K562 (cell line): ENCODE measurements at regions not wholly inside any gene's neighbourhood (a gene's known extent, or its start where the extent isn't known, plus 50 kb on each side); places are given as distances from the start of the nearest gene placed in this dataset.

Experiments
- ATAC-seq: fragments of 200-7000 bp; cut with Tn5 transposase; 3 replicates; pipeline ENCODE4 v1.9.1; 2020; ENCODE audit warnings: moderate library complexity
- BruUV-seq: library from RNA; stranded (reverse); fragments of 400-500 nt; replicated peaks from 2 replicates; lab custom pipeline; 2021; lab: Mats Ljungman, UMichigan
- CTCF ChIA-PET: fragments of 300-600 bp; formaldehyde crosslinking; extraction: SDS; loops from one replicate; lab custom pipeline; 2021; ENCODE audit warnings: low intra/inter-chr PET ratio; lab: Yijun Ruan, JAX
- POLR2A ChIA-PET: fragments of 300-600, 350-650 bp; sonication (Branson Sonifier 250); formaldehyde crosslinking; extraction: SDS; loops from one replicate; lab custom pipeline; 2021; ENCODE audit warnings: antibody characterized with exemption, inconsistent platforms; lab: Yijun Ruan, JAX
- DNase-seq, 4 experiments: peaks; one replicate each; pipeline versions ENCODE4 v3.0.0 to v3.0.0-alpha.2; 2011 to 2018; ENCODE audit warnings: low spot score in 3 of 4, mixed read lengths in 3 of 4; ENCODE audit errors: extremely low read depth in 1 of 4
- FAIRE-seq: peaks from 2 replicates; lab custom pipeline; 2011; peaks lifted over from hg19 to GRCh38; lab: Jason Lieb, UNC
- H2AFZ ChIP-seq: 2 replicates; pipeline ENCODE4 v1.6.0; 2011; ENCODE audit warnings: low read depth, low read length, control low read depth, inconsistent platforms
- H3K27ac ChIP-seq: fragments of 200-600 bp; 3 replicates; pipeline ENCODE4 v1.8.0; 2011; ENCODE audit warnings: low read depth, mild to moderate bottlenecking, control low read depth, inconsistent platforms, low read length, moderate library complexity, mixed read lengths; ENCODE audit errors: extremely low read depth
- H3K27me3 ChIP-seq, 2 experiments: fragments of 300-600 bp in 1 of 2; 2 replicates in 1 of 2; 3 replicates in 1 of 2; pipeline versions ENCODE4 v1.6.0 to v1.8.0; 2011; ENCODE audit warnings: inconsistent platforms in 2 of 2, low read length in 2 of 2, mild to moderate bottlenecking in 1 of 2, mixed read lengths in 1 of 2, moderate library complexity in 1 of 2; ENCODE audit not compliant: control insufficient read depth in 2 of 2, insufficient read depth in 2 of 2
- H3K36me3 ChIP-seq: fragments of 300-600 bp; 3 replicates; pipeline ENCODE4 v1.8.0; 2011; ENCODE audit warnings: mild to moderate bottlenecking, low read length, inconsistent platforms; ENCODE audit not compliant: control insufficient read depth, insufficient read depth
- H3K4me1 ChIP-seq, 2 experiments: fragments of 200-600 bp in 1 of 2; replicated peaks in 1 of 2; 2 replicates in 1 of 2; 3 replicates in 1 of 2; pipeline versions ENCODE4 v1.5.1 to v1.8.0; 2011; ENCODE audit warnings: inconsistent platforms in 2 of 2, low read length in 2 of 2, mild to moderate bottlenecking in 1 of 2, mixed read lengths in 1 of 2, moderate library complexity in 1 of 2; ENCODE audit not compliant: control insufficient read depth in 2 of 2, insufficient read depth in 2 of 2
- H3K4me2 ChIP-seq: 2 replicates; pipeline ENCODE4 v1.6.1; 2011; ENCODE audit warnings: low read length, control low read depth, inconsistent platforms, mixed read lengths; ENCODE audit not compliant: insufficient read depth
- H3K4me3 ChIP-seq: fragments of 200-600 bp; sonication (generic), shearing (Covaris generic); 2 replicates; pipeline ENCODE4 v1.5.1; 2016; ENCODE audit warnings: control low read depth, inconsistent platforms
- H3K79me2 ChIP-seq: fragments of 200-600 bp; 3 replicates; pipeline ENCODE4 v1.8.0; 2011; ENCODE audit warnings: low read length, inconsistent platforms; ENCODE audit not compliant: control insufficient read depth, insufficient read depth
- H3K9ac ChIP-seq, 2 experiments: 2 replicates each; pipeline versions ENCODE4 v1.6.0 to v1.6.1; 2011; ENCODE audit warnings: low read depth in 2 of 2, low read length in 2 of 2, control low read depth in 1 of 2, inconsistent platforms in 1 of 2, mild to moderate bottlenecking in 1 of 2, mixed read lengths in 1 of 2; ENCODE audit not compliant: insufficient read depth in 1 of 2
- H3K9me1 ChIP-seq: one replicate; pipeline ENCODE4 v1.6.0; 2011; ENCODE audit warnings: inconsistent platforms, mild to moderate bottlenecking, low read length, moderate library complexity; ENCODE audit not compliant: control insufficient read depth, insufficient read depth
- H3K9me3 ChIP-seq: replicated peaks from 2 replicates; pipeline ENCODE4 v1.5.1; 2011; ENCODE audit warnings: low read depth, low read length, inconsistent platforms; ENCODE audit not compliant: control insufficient read depth, insufficient read depth
- H4K20me1 ChIP-seq: replicated peaks from 2 replicates; pipeline ENCODE4 v1.6.1; 2011; ENCODE audit warnings: low read length, inconsistent platforms, mixed read lengths; ENCODE audit not compliant: control insufficient read depth, insufficient read depth
- ZNF507 ChIP-seq: conservative IDR thresholded peaks from 2 replicates; pipeline ENCODE4 v1.6.1; 2017; ENCODE audit warnings: missing genetic modification characterization, missing compliant biosample characterization
- WGBS: fragments of 100-300 bp; shearing (Covaris generic); methylation state at CpG from one replicate; pipeline ENCODE4 v1.1.6; 2016; ENCODE audit warnings: low coverage, mixed read lengths; ENCODE audit not compliant: insufficient coverage; ENCODE audit errors: missing lambda C conversion rate; 5-methylcytosine and 5-hydroxymethylcytosine counted together
- in situ Hi-C: fragments of 300-500 bp; cut with MboI; formaldehyde crosslinking; loops from 4 replicates; pipeline ENCODE4 v1.15.0; 2018; ENCODE audit warnings: inconsistent platforms, mixed read lengths
- intact Hi-C: fragments of 100-400 bp; cut with micrococcal nuclease; formaldehyde crosslinking; loops from 2 replicates; pipeline ENCODE4 v1.14.2; 2022
- TF ChIP-seq, protein P1 (sequence below): sonication (generic); formaldehyde crosslinking; IDR thresholded peaks from 2 replicates; pipeline ENCODE4 v1.8.0; 2023; ENCODE audit warnings: mild to moderate bottlenecking, missing genetic modification reagents
- TF ChIP-seq, protein P2 (sequence below), 2 experiments: fragments of 200-800 bp in 1 of 2; sonication (Bioruptor generic) in 1 of 2; sonication (generic) in 1 of 2; formaldehyde crosslinking in 1 of 2; IDR thresholded peaks in 1 of 2; conservative IDR thresholded peaks in 1 of 2; 2 replicates each; pipeline versions ENCODE4 v1.5.0 to v1.6.1; 2016 to 2020; ENCODE audit warnings: missing compliant biosample characterization in 1 of 2, missing genetic modification characterization in 1 of 2, missing genetic modification reagents in 1 of 2

DNA sequence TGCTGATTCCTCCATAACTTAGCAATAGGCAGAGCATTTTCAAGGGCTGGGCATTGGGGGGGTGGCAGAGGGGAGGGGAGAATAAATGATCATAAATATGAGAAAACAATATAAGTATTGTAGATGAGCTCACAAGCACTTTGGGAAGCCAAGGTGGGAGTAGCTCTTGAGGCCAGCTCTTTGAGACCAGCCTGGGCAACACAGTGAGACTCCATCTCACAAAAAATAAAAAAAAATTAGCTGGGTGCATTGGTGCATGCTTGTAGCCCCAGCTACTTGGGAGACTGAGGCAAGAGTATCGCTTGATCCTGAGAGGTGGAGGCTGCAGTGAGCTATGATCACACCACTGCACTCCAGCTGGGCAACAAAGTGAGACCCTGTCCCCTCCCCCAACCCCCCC lies 75.9 kb downstream of the MYCN start:
- no TSS peak for BruUV-seq

More for the DNA sequence above, 75.9 kb downstream of the MYCN start:
- H3K9me1 ChIP-seq: no peaks in the 10 kb centered on the region
- intact Hi-C loops (no loop called here), in situ Hi-C loops (no loop called here)
- H3K4me2 ChIP-seq: no peak overlapping the region
- H3K36me3 ChIP-seq: no peaks in the 10 kb centered on the region
- DNase-seq (no peak), FAIRE-seq (no peak), ATAC-seq (no peak)
- H3K4me1 ChIP-seq: no peaks in the 10 kb centered on the region
- no peak overlapping the region for H2AFZ ChIP-seq
- no peaks in the 10 kb centered on the region for H3K79me2 ChIP-seq
- POLR2A ChIA-PET: no interaction called here
- no peaks in the 10 kb centered on the region for H3K9me3 ChIP-seq
- no peak overlapping the region for H3K27ac ChIP-seq
- 0% methylated on average over 1 of the region's 1 CpG for WGBS
- no peaks in the 10 kb centered on the region for H4K20me1 ChIP-seq
- CTCF ChIA-PET: no interaction called here
- no peak for TF ChIP-seq ZNF507 (tag)
- TF ChIP-seq, protein P1, sequence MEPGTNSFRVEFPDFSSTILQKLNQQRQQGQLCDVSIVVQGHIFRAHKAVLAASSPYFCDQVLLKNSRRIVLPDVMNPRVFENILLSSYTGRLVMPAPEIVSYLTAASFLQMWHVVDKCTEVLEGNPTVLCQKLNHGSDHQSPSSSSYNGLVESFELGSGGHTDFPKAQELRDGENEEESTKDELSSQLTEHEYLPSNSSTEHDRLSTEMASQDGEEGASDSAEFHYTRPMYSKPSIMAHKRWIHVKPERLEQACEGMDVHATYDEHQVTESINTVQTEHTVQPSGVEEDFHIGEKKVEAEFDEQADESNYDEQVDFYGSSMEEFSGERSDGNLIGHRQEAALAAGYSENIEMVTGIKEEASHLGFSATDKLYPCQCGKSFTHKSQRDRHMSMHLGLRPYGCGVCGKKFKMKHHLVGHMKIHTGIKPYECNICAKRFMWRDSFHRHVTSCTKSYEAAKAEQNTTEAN (CRISPR knock-in tag): no peak
- TF ChIP-seq, protein P2, sequence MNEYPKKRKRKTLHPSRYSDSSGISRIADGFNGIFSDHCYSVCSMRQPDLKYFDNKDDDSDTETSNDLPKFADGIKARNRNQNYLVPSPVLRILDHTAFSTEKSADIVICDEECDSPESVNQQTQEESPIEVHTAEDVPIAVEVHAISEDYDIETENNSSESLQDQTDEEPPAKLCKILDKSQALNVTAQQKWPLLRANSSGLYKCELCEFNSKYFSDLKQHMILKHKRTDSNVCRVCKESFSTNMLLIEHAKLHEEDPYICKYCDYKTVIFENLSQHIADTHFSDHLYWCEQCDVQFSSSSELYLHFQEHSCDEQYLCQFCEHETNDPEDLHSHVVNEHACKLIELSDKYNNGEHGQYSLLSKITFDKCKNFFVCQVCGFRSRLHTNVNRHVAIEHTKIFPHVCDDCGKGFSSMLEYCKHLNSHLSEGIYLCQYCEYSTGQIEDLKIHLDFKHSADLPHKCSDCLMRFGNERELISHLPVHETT (CRISPR knock-in tag; conservative IDR thresholded peaks at IDR 0.05 in 1 of 2, IDR thresholded peaks at IDR 0.05 in 1 of 2): no peak
- H3K4me3 ChIP-seq: no peak overlapping the region
- peaks cover 4 to 32% of the 10 kb centered on the region in 2 experiments; a peak in 4 of 5 replicates for H3K27me3 ChIP-seq
- no peak overlapping the region for H3K9ac ChIP-seq
